Prostate gland (tissue), 2 donors: ENCODE measurements at regions not wholly inside any gene's neighbourhood (a gene's known extent, or its start where the extent isn't known, plus 50 kb on each side); places are given as distances from the start of the nearest gene placed in this dataset.
"Not testable (repeated sequence)": the region's sequence is repeated elsewhere in the genome, so short reads cannot be mapped to it uniquely, and the experiment has no call there.

Source experiments
- DNase-seq: peaks from one replicate; pipeline ENCODE4 v3.0.0-alpha.2; 2019; ENCODE audit warnings: low spot score
- H3K27ac ChIP-seq, 2 donors: fragments of 200-600 bp; sonication (generic); 2 replicates each; pipeline ENCODE4 v1.5.1; 2017 to 2019
- H3K27me3 ChIP-seq: fragments of 200-600 bp; sonication (generic); replicated peaks from 2 replicates; pipeline ENCODE4 v1.5.1; 2019; ENCODE audit not compliant: insufficient read depth
- H3K36me3 ChIP-seq, 2 donors: fragments of 200-600 bp; sonication (generic); 1 replicate in 1 of 2; 2 replicates in 1 of 2; pipeline versions ENCODE4 v1.5.1 to v1.8.1; 2017 to 2019
- H3K4me1 ChIP-seq: fragments of 200-600 bp; sonication (generic); replicated peaks from 2 replicates; pipeline ENCODE4 v1.5.1; 2019
- H3K4me3 ChIP-seq, 2 donors: fragments of 200-600 bp; sonication (generic); 2 replicates each; pipeline ENCODE4 v1.5.1; 2017 to 2019
- H3K9me3 ChIP-seq: fragments of 200-600 bp; sonication (generic); 2 replicates; pipeline ENCODE4 v1.5.1; 2017
- CTCF ChIP-seq, 4 experiments: fragments of 200-600 bp in 2 of 4; fragments of 450-650 bp in 2 of 4; sonication (generic) in 2 of 4; IDR thresholded peaks; 1 replicate in 3 of 4; 2 replicates in 1 of 4; pipeline ENCODE4 v1.5.1; 2016 to 2019; ENCODE audit warnings: antibody characterized with exemption in 4 of 4, mild to moderate bottlenecking in 2 of 4, moderate library complexity in 2 of 4
- POLR2A ChIP-seq: fragments of 450-650 bp; IDR thresholded peaks from one replicate; pipeline ENCODE4 v1.6.1; 2016; ENCODE audit warnings: antibody characterized with exemption, mild to moderate bottlenecking
- POLR2AphosphoS5 ChIP-seq: sonication (generic); formaldehyde crosslinking; IDR thresholded peaks from one replicate; pipeline ENCODE4 v1.6.1; 2017; ENCODE audit warnings: antibody characterized with exemption
- WGBS: methylation state at CpG from one replicate; pipeline ENCODE4 v1.1.5; 2018; 5-methylcytosine and 5-hydroxymethylcytosine counted together
- intact Hi-C: fragments of 100-400 bp; cut with DNase I; formaldehyde crosslinking; loops from one replicate; pipeline ENCODE4 v1.14.2; 2022

- no peaks in the 10 kb centered on the region for H3K9me3 ChIP-seq
- H3K4me1 ChIP-seq, result no peaks in the 10 kb centered on the region
- no peak overlapping the region for H3K27ac ChIP-seq
- no peak for TF ChIP-seq POLR2A
- no peak for DNase-seq
- H3K4me3 ChIP-seq, result no peak overlapping the region
- intact Hi-C loops, result no loop called here
- 61% methylated on average over 4 of the region's 4 CpGs for WGBS
- no peaks in the 10 kb centered on the region for H3K36me3 ChIP-seq
- no peaks in the 10 kb centered on the region for H3K27me3 ChIP-seq
Measured at GRCh38 chrX:1118572-1119199, 93.8 kb downstream of the CRLF2 start.

- H3K9me3 ChIP-seq, H3K36me3 ChIP-seq, intact Hi-C loops, DNase-seq, H3K4me1 ChIP-seq, H3K27ac ChIP-seq, H3K4me3 ChIP-seq, H3K27me3 ChIP-seq: not testable (repeated sequence)
- WGBS, result 93% methylated on average over 12 of the region's 12 CpGs
Measured at GRCh38 chrX:1115411-1115810, 97.0 kb downstream of the CRLF2 start.

GRCh38 chrX:1112321-1112720, 100.1 kb downstream of the CRLF2 start:
- H3K4me1 ChIP-seq, result no peaks in the 10 kb centered on the region
- no peaks in the 10 kb centered on the region for H3K27me3 ChIP-seq
- DNase-seq, result no peak
- intact Hi-C loops, result no loop called here
- TF ChIP-seq CTCF (IDR thresholded peaks at IDR 0.05) (no peak), POLR2AphosphoS5 (no peak), POLR2A (no peak)
- WGBS, result 33% methylated on average over 9 of the region's 9 CpGs
- no peak overlapping the region for H3K4me3 ChIP-seq
- no peaks in the 10 kb centered on the region for H3K9me3 ChIP-seq
- no peak overlapping the region for H3K27ac ChIP-seq
- H3K36me3 ChIP-seq, result no peaks in the 10 kb centered on the region

GRCh38 chrX:1111601-1112300, 100.7 kb downstream of the CRLF2 start:
- TF ChIP-seq POLR2AphosphoS5, result no peak
- no peak for TF ChIP-seq CTCF (IDR thresholded peaks at IDR 0.05)
- no peak for TF ChIP-seq POLR2A
- H3K27ac ChIP-seq, result no peak overlapping the region
- no peak for DNase-seq
- intact Hi-C loops, result no loop called here
- H3K27me3 ChIP-seq, result no peaks in the 10 kb centered on the region
- 3% methylated on average over 17 of the region's 17 CpGs for whole genome bisulfite sequencing
- H3K36me3 ChIP-seq, result no peaks in the 10 kb centered on the region
- H3K4me3 ChIP-seq, result no peak overlapping the region
- no peaks in the 10 kb centered on the region for H3K4me1 ChIP-seq
- H3K9me3 ChIP-seq, result no peaks in the 10 kb centered on the region

- Histone ChIP-seq H3K9me3 (no peaks in the 10 kb centered on the region), H3K4me3 (no peak overlapping the region), H3K4me1 (no peaks in the 10 kb centered on the region), H3K36me3 (no peaks in the 10 kb centered on the region), H3K27me3 (no peaks in the 10 kb centered on the region), H3K27ac (no peak overlapping the region)
- WGBS, result 90% methylated on average over 5 of the region's 5 CpGs
- TF ChIP-seq POLR2AphosphoS5, result no peak
- no peak for DNase-seq
- intact Hi-C loops, result no loop called here
Measured at GRCh38 chrX:1109580-1110119, 102.8 kb downstream of the CRLF2 start.

GRCh38 chrX:1108501-1109445, 103.7 kb downstream of the CRLF2 start:
- H3K27me3 ChIP-seq, result no peaks in the 10 kb centered on the region
- intact Hi-C loops, result no loop called here
- no peaks in the 10 kb centered on the region for H3K36me3 ChIP-seq
- H3K27ac ChIP-seq, result no peak overlapping the region
- WGBS, result 22% methylated on average over 21 of the region's 21 CpGs
- no peak for TF ChIP-seq POLR2A
- no peak for TF ChIP-seq POLR2AphosphoS5
- TF ChIP-seq CTCF (IDR thresholded peaks at IDR 0.05), result no peak
- no peak for DNase-seq
- H3K4me1 ChIP-seq, result no peaks in the 10 kb centered on the region
- H3K4me3 ChIP-seq, result no peak overlapping the region
- no peaks in the 10 kb centered on the region for H3K9me3 ChIP-seq
